ENCODE measurements at regions not wholly inside any gene's neighbourhood (a gene's known extent, or its start where the extent isn't known, plus 50 kb on each side); places are given as distances from the start of the nearest gene placed in this dataset.

- Histone ChIP-seq H3K79me2 (ENCODE audit: control insufficient read depth, insufficient read depth, low read length) (no peaks in the 10 kb centered on the region), H3K9me3 (replicated peaks; ENCODE audit: control insufficient read depth, insufficient read depth, low read depth, low read length) (no peaks in the 10 kb centered on the region), H4K20me1 (replicated peaks; ENCODE audit: control insufficient read depth, insufficient read depth, low read length) (no peaks in the 10 kb centered on the region), H2AFZ (ENCODE audit: low read depth, low read length) (no peak overlapping the region), H3K36me3 (ENCODE audit: control insufficient read depth, insufficient read depth, low read length) (no peaks in the 10 kb centered on the region), H3K4me1 (replicated peaks in 1 of 2; ENCODE audit: control insufficient read depth in 2 of 2, insufficient read depth in 2 of 2, low read length in 2 of 2) (no peaks in the 10 kb centered on the region), H3K27ac (ENCODE audit: extremely low read depth, low read depth, low read length) (no peak overlapping the region), H3K27me3 (ENCODE audit: control insufficient read depth in 2 of 2, insufficient read depth in 2 of 2, low read length in 2 of 2) (no peaks in the 10 kb centered on the region), H3K4me3 (no peak overlapping the region), H3K9me1 (ENCODE audit: control insufficient read depth, insufficient read depth, low read length) (no peaks in the 10 kb centered on the region), H3K4me2 (ENCODE audit: insufficient read depth, low read length) (no peak overlapping the region), H3K9ac (ENCODE audit: insufficient read depth in 1 of 2, low read depth in 2 of 2, low read length in 2 of 2) (no peak overlapping the region)
- ATAC-seq (no peak), DNase-seq (ENCODE audit: extremely low read depth in 1 of 4, low spot score in 3 of 4) (no peak), FAIRE-seq (no peak)
- in situ Hi-C loops (cut with MboI): no loop called here
- ChIA-PET CTCF (ENCODE audit: low intra/inter-chr PET ratio) (no interaction called here), POLR2A (no interaction called here)
- intact Hi-C loops (cut with micrococcal nuclease): no loop called here
- no TSS peak for BruUV-seq (replicated peaks)
- 0% methylated on average over 4 of the region's 4 CpGs for WGBS (ENCODE audit: insufficient coverage, low coverage, missing lambda C conversion rate)
- TF ChIP-seq CHD4 (IDR thresholded peaks at IDR 0.05; ENCODE audit: insufficient read depth, insufficient replicate concordance, low read depth, low read length, poor library complexity, severe bottlenecking): no peak
Measured at GRCh38 chr3:160091441-160091840, 102.8 kb downstream of the IL12A start.

GRCh38 chr3:160092760-160093159, 104.1 kb downstream of the IL12A start:
- POLR2A ChIA-PET: no interaction called here
- BruUV-seq (replicated peaks): no TSS peak
- Histone ChIP-seq H2AFZ (ENCODE audit: low read depth, low read length) (no peak overlapping the region), H3K9ac (ENCODE audit: insufficient read depth in 1 of 2, low read depth in 2 of 2, low read length in 2 of 2) (no peak overlapping the region), H3K4me1 (replicated peaks in 1 of 2; ENCODE audit: control insufficient read depth in 2 of 2, insufficient read depth in 2 of 2, low read length in 2 of 2) (no peaks in the 10 kb centered on the region), H3K4me3 (no peak overlapping the region), H3K27ac (ENCODE audit: extremely low read depth, low read depth, low read length) (no peak overlapping the region), H3K4me2 (ENCODE audit: insufficient read depth, low read length) (no peak overlapping the region), H3K9me1 (ENCODE audit: control insufficient read depth, insufficient read depth, low read length) (no peaks in the 10 kb centered on the region), H3K79me2 (ENCODE audit: control insufficient read depth, insufficient read depth, low read length) (no peaks in the 10 kb centered on the region), H3K27me3 (ENCODE audit: control insufficient read depth in 2 of 2, insufficient read depth in 2 of 2, low read length in 2 of 2) (peaks cover 0 to 4% of the 10 kb centered on the region in 2 experiments; a peak in 2 of 5 replicates), H3K36me3 (ENCODE audit: control insufficient read depth, insufficient read depth, low read length) (no peaks in the 10 kb centered on the region), H3K9me3 (replicated peaks; ENCODE audit: control insufficient read depth, insufficient read depth, low read depth, low read length) (no peaks in the 10 kb centered on the region), H4K20me1 (replicated peaks; ENCODE audit: control insufficient read depth, insufficient read depth, low read length) (no peaks in the 10 kb centered on the region)
- CTCF ChIA-PET (ENCODE audit: low intra/inter-chr PET ratio): no interaction called here
- FAIRE-seq: no peak
- WGBS (ENCODE audit: insufficient coverage, low coverage, missing lambda C conversion rate): 0% methylated on average over 3 of the region's 4 CpGs
- ATAC-seq: no peak
- intact Hi-C loops (cut with micrococcal nuclease) (no loop called here), in situ Hi-C loops (cut with MboI) (no loop called here)
- DNase-seq (ENCODE audit: extremely low read depth in 1 of 4, low spot score in 3 of 4): no peak
- TF ChIP-seq ARID3B (CRISPR knock-in tag; IDR thresholded peaks at IDR 0.05; ENCODE audit: borderline replicate concordance) (no peak), KDM2B (CRISPR knock-in tag; IDR thresholded peaks at IDR 0.05) (no peak), HDAC6 (IDR thresholded peaks at IDR 0.05; ENCODE audit: low read depth, low read length) (no peak), HNRNPLL (IDR thresholded peaks at IDR 0.05; ENCODE audit: low read depth, low read length, poor library complexity, severe bottlenecking) (no peak), ZBTB17 (CRISPR knock-in tag; IDR thresholded peaks at IDR 0.05) (no peak), NFE2L1 (tag; IDR thresholded peaks at IDR 0.05; ENCODE audit: borderline replicate concordance, low read depth) (no peak), ZNF121 (CRISPR knock-in tag; conservative IDR thresholded peaks at IDR 0.05) (no peak), ZNF707 (CRISPR knock-in tag; conservative IDR thresholded peaks at IDR 0.05) (no peak), E2F1 (CRISPR knock-in tag; IDR thresholded peaks at IDR 0.05) (no peak), PHB (CRISPR knock-in tag; IDR thresholded peaks at IDR 0.05) (no peak), ZBTB7A (IDR thresholded peaks at IDR 0.05; ENCODE audit: borderline replicate concordance, control insufficient read depth, low read depth, low read length) (no peak)
- TF ChIP-seq, protein P1, sequence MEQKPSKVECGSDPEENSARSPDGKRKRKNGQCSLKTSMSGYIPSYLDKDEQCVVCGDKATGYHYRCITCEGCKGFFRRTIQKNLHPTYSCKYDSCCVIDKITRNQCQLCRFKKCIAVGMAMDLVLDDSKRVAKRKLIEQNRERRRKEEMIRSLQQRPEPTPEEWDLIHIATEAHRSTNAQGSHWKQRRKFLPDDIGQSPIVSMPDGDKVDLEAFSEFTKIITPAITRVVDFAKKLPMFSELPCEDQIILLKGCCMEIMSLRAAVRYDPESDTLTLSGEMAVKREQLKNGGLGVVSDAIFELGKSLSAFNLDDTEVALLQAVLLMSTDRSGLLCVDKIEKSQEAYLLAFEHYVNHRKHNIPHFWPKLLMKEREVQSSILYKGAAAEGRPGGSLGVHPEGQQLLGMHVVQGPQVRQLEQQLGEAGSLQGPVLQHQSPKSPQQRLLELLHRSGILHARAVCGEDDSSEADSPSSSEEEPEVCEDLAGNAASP (IDR thresholded peaks at IDR 0.05): no peak

Measured in K562 (cell line).